Epithelial cell of esophagus (primary cell): ENCODE measurements at regions not wholly inside any gene's neighbourhood (a gene's known extent, or its start where the extent isn't known, plus 50 kb on each side); places are given as distances from the start of the nearest gene placed in this dataset.

Experiments
- DNase-seq: peaks from one replicate; pipeline ENCODE4 v3.0.0; 2010; ENCODE audit warnings: low read depth
- H3K4me3 ChIP-seq: 2 replicates; pipeline ENCODE4 v1.5.1; 2011; ENCODE audit warnings: mild to moderate bottlenecking, low read length, control low read depth
- TF ChIP-seq, protein P1 (sequence below): IDR thresholded peaks from 2 replicates; pipeline ENCODE4 v1.5.1; 2011; ENCODE audit warnings: low read depth, mild to moderate bottlenecking, low read length, control low read depth, inconsistent platforms; ENCODE audit not compliant: insufficient read depth; ENCODE audit errors: missing control alignments

- peak; percentile 97 for DNase-seq
- TF ChIP-seq, protein P1, sequence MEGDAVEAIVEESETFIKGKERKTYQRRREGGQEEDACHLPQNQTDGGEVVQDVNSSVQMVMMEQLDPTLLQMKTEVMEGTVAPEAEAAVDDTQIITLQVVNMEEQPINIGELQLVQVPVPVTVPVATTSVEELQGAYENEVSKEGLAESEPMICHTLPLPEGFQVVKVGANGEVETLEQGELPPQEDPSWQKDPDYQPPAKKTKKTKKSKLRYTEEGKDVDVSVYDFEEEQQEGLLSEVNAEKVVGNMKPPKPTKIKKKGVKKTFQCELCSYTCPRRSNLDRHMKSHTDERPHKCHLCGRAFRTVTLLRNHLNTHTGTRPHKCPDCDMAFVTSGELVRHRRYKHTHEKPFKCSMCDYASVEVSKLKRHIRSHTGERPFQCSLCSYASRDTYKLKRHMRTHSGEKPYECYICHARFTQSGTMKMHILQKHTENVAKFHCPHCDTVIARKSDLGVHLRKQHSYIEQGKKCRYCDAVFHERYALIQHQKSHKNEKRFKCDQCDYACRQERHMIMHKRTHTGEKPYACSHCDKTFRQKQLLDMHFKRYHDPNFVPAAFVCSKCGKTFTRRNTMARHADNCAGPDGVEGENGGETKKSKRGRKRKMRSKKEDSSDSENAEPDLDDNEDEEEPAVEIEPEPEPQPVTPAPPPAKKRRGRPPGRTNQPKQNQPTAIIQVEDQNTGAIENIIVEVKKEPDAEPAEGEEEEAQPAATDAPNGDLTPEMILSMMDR, result no peak
- H3K4me3 ChIP-seq, result peak overlapping the region; percentile 9
Measured at GRCh38 chr12:67827820-67828383, 161.3 kb upstream of the IFNG-AS1 start.

DNA sequence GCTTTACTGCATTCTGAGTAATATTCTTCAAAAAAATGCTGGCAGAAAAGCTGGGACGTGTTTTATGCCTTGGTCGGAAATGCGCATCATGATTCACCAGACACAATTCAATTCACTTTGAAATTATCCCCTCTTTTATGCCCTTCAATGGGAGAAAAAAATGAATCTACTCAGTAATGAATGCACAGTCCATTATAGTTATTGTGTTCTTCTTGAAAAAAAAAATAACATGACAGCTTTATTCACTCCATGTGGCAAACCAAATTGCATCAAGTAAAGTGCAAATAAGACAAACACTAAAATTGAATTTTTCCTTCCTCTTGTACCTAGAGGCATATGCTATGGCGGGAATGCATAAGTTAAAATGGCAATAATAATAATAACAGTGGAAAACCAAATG is 159.4 kb upstream of the IFNG-AS1 start:
- H3K4me3 ChIP-seq, result no peak overlapping the region
- TF ChIP-seq, protein P1, result no peak
- no peak for DNase-seq

DNA sequence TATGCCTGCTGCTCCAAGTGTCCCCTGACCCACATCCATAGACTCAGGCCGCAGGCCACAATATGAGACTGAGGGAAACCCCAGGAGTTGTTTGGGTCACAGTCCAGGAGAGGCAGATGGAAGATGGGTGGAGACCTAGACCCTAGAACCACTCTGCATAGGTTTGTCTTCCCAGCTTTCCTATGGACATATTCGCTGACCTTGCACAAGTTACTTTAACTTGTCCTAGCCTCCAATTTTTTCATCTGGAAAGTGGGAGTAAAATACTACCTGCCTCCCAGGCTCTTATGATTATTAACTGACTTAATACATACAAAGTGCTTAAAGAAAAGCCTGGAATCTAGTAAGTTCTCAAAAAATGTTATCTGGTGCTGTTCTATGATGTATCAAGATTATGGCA is 157.1 kb upstream of the IFNG-AS1 start:
- no peak for DNase-seq
- no peak overlapping the region for H3K4me3 ChIP-seq
- TF ChIP-seq, protein P1, result no peak

GRCh38 chr12:67833602-67834001 is 155.6 kb upstream of the IFNG-AS1 start:
- no peak overlapping the region for H3K4me3 ChIP-seq
- DNase-seq, result no peak
- TF ChIP-seq, protein P1, result no peak

DNA sequence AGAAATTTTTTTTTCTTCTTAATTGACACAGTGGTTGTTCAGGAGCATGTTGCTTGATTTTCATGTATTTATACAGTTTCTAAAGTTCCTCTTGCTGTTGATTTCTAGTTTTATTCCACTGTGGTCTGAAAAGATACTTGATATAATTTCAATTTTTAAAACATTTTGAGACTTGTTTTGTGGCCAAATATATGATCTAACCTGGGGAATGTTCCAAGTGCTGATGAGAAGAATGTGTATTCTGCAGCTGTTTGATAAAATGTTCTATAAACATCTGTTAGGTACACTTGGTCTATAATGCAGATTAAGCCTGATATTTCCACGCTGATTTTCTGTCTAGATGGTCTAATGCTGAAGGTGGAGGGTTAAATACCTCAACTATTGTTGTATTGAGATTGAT is 151.4 kb upstream of the IFNG-AS1 start:
- DNase-seq, result no peak
- H3K4me3 ChIP-seq, result no peak overlapping the region

DNA sequence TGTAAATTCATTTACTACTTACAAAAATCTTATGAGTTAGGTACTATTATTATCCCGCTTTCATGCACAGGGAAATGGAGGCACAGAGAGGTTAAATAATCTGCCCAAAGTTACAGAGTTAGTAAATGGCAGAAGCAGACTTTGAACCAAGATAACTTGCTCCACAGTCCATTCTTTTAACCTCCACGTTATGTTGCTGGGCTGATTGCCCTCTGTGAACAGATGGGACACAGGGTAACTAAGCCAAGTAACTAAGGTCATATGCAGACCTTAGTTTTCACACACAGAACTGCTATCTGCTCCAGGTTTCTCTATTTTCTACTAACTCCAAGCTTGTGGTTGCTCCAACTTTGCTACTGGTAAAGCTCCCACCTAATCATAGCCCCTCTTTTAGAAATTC is 147.1 kb upstream of the IFNG-AS1 start:
- no peak for DNase-seq

More for the DNA sequence above, 151.4 kb upstream of the IFNG-AS1 start:
- TF ChIP-seq, protein P1, result no peak

DNA sequence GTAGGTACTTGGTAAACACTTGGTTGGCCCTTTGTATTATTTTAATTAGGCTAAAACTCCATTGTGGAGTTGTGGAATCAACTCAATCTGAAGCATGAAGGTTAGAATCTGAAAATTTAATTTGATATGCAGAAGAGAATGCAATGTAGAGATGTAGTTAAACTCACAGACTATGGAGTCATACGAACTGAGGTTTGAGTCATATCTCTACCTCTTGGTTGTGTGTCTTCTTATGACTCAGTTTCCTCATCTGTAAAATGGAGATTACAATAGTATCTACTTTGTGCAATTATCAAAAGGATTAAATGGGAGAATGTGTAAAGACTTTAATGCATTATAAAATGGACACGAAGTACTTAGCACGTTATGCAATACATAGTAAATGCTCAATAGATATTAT is 146.0 kb upstream of the IFNG-AS1 start:
- no peak overlapping the region for H3K4me3 ChIP-seq
- TF ChIP-seq, protein P1, result no peak
- DNase-seq, result no peak

More for the DNA sequence above, 147.1 kb upstream of the IFNG-AS1 start:
- H3K4me3 ChIP-seq, result no peak overlapping the region
- TF ChIP-seq, protein P1, result no peak
